Loucy (cell line): ENCODE measurements at regions not wholly inside any gene's neighbourhood (a gene's known extent, or its start where the extent isn't known, plus 50 kb on each side); places are given as distances from the start of the nearest gene placed in this dataset.

Experiments
- CTCF ChIP-seq: fragments of 200-600 bp; sonication (generic); conservative IDR thresholded peaks from 2 replicates; pipeline ENCODE4 v1.5.1; 2014; ENCODE audit warnings: mild to moderate bottlenecking, antibody characterized with exemption, low read length
- EZH2phosphoT487 ChIP-seq: fragments of 200-600 bp; IDR thresholded peaks from 2 replicates; pipeline ENCODE4 v1.6.1; 2018; ENCODE audit warnings: antibody characterized with exemption, mild to moderate bottlenecking, moderate library complexity, borderline replicate concordance

GRCh38 chr18:45525301-45525700 lies 90.0 kb upstream of the SLC14A2 start:
- TF ChIP-seq CTCF (no peak), EZH2phosphoT487 (no peak)
